Endothelial cell of umbilical vein (primary cell): ENCODE measurements at regions not wholly inside any gene's neighbourhood (a gene's known extent, or its start where the extent isn't known, plus 50 kb on each side); places are given as distances from the start of the nearest gene placed in this dataset.

Experiments
- BruUV-seq: library from RNA; stranded (reverse); fragments of 400-500 nt; replicated peaks from 2 replicates; lab custom pipeline; 2021; lab: Mats Ljungman, UMichigan
- CTCF ChIA-PET: fragments of 300-600, 350-600 bp; sonication (Branson Sonifier 250); formaldehyde crosslinking; loops from one replicate; lab custom pipeline; 2021; ENCODE audit warnings: antibody characterized with exemption, inconsistent platforms; lab: Charles Lee
- POLR2A ChIA-PET: fragments of 300-600, 350-600 bp; sonication (Branson Sonifier 250); formaldehyde crosslinking; loops from one replicate; lab custom pipeline; 2021; ENCODE audit warnings: antibody characterized with exemption, inconsistent platforms; lab: Charles Lee
- DNase-seq: peaks from one replicate; pipeline ENCODE4 v3.0.0-alpha.2; 2011; ENCODE audit warnings: low read depth, low spot score
- FAIRE-seq: peaks from 2 replicates; lab custom pipeline; 2011; peaks lifted over from hg19 to GRCh38; lab: Jason Lieb, UNC
- H2AFZ ChIP-seq: 2 replicates; pipeline ENCODE4 v1.6.0; 2012; ENCODE audit warnings: low read depth, low read length, control low read depth, inconsistent platforms
- H3K27ac ChIP-seq: 2 replicates; pipeline ENCODE4 v1.5.1; 2011; ENCODE audit warnings: low read depth, mild to moderate bottlenecking, control low read depth, low read length, moderate library complexity; ENCODE audit not compliant: insufficient read depth
- H3K27me3 ChIP-seq, 2 experiments: 2 replicates each; pipeline versions ENCODE4 v1.6.0 to v1.6.1; 2011; ENCODE audit warnings: low read length in 2 of 2, mixed read lengths in 1 of 2; ENCODE audit not compliant: control insufficient read depth in 2 of 2, insufficient read depth in 2 of 2
- H3K36me3 ChIP-seq, 2 experiments: 2 replicates in 1 of 2; 3 replicates in 1 of 2; pipeline ENCODE4 v1.5.1; 2011; ENCODE audit warnings: low read length in 2 of 2, mild to moderate bottlenecking in 1 of 2, moderate library complexity in 1 of 2; ENCODE audit not compliant: control insufficient read depth in 2 of 2, insufficient read depth in 2 of 2; ENCODE audit errors: extremely low read depth in 1 of 2
- H3K4me1 ChIP-seq: 3 replicates; pipeline ENCODE4 v1.5.1; 2011; ENCODE audit warnings: mild to moderate bottlenecking, low read length; ENCODE audit not compliant: control insufficient read depth, insufficient read depth; ENCODE audit errors: extremely low read depth
- H3K4me2 ChIP-seq: 2 replicates; pipeline ENCODE4 v1.6.1; 2011; ENCODE audit warnings: low read length, control low read depth, mixed read lengths; ENCODE audit not compliant: insufficient read depth
- H3K4me3 ChIP-seq, 3 experiments: fragments of 200-600 bp in 1 of 3; sonication (generic), shearing (Covaris generic) in 1 of 3; replicated peaks in 1 of 3; 2 replicates each; pipeline ENCODE4 v1.5.1; 2011 to 2016; ENCODE audit warnings: control low read depth in 3 of 3, low read length in 3 of 3, mild to moderate bottlenecking in 2 of 3, inconsistent platforms in 1 of 3, low read depth in 1 of 3, moderate library complexity in 1 of 3; ENCODE audit not compliant: insufficient read depth in 1 of 3
- H3K79me2 ChIP-seq: 2 replicates; pipeline ENCODE4 v1.6.0; 2012; ENCODE audit warnings: low read length, inconsistent platforms; ENCODE audit not compliant: control insufficient read depth, insufficient read depth
- H3K9ac ChIP-seq: replicated peaks from 2 replicates; pipeline ENCODE3; 2011; ENCODE audit warnings: low read length, control low read depth; ENCODE audit not compliant: insufficient read depth; ENCODE audit errors: extremely low read depth
- H3K9me1 ChIP-seq: replicated peaks from 3 replicates; pipeline ENCODE4 v1.6.0; 2011; ENCODE audit warnings: mild to moderate bottlenecking, low read length; ENCODE audit not compliant: control insufficient read depth, insufficient read depth; ENCODE audit errors: extremely low read depth
- H3K9me3 ChIP-seq: replicated peaks from 2 replicates; pipeline ENCODE4 v1.5.1; 2012; ENCODE audit warnings: low read length, inconsistent platforms; ENCODE audit not compliant: control insufficient read depth, insufficient read depth
- H4K20me1 ChIP-seq: replicated peaks from 2 replicates; pipeline ENCODE3; 2011; ENCODE audit warnings: mild to moderate bottlenecking, low read length; ENCODE audit not compliant: control insufficient read depth, insufficient read depth; ENCODE audit errors: extremely low read depth
- CTCF ChIP-seq, 2 donors: IDR thresholded peaks; 1 replicate in 1 of 2; 2 replicates in 1 of 2; pipeline ENCODE4 v1.5.1; 2011; ENCODE audit warnings: low read length in 2 of 2, mild to moderate bottlenecking in 2 of 2, moderate library complexity in 2 of 2, control low read depth in 1 of 2, inconsistent platforms in 1 of 2, low read depth in 1 of 2; ENCODE audit not compliant: insufficient read depth in 1 of 2; ENCODE audit errors: extremely low read depth in 1 of 2
- EZH2 ChIP-seq: IDR thresholded peaks from 2 replicates; pipeline ENCODE4 v1.6.1; 2012; ENCODE audit warnings: borderline replicate concordance, low read depth, mild to moderate bottlenecking, moderate library complexity, low read length, inconsistent platforms; ENCODE audit not compliant: severe bottlenecking
- FOS ChIP-seq: IDR thresholded peaks from 2 replicates; pipeline ENCODE4 v1.6.1; 2011; ENCODE audit warnings: mild to moderate bottlenecking, low read length, moderate library complexity, borderline replicate concordance; ENCODE audit not compliant: insufficient read depth
- GATA2 ChIP-seq: IDR thresholded peaks from 2 replicates; pipeline ENCODE4 v1.7.0; 2011; ENCODE audit warnings: low read depth, mild to moderate bottlenecking, moderate library complexity, mixed read lengths, low read length; ENCODE audit not compliant: insufficient read length, insufficient read depth
- JUN ChIP-seq: IDR thresholded peaks from 2 replicates; pipeline ENCODE4 v1.6.1; 2011; ENCODE audit warnings: borderline replicate concordance, low read depth; ENCODE audit not compliant: insufficient read length, insufficient read depth
- MYC ChIP-seq: IDR thresholded peaks from one replicate; pipeline ENCODE4 v1.6.1; 2011; ENCODE audit warnings: mild to moderate bottlenecking, low read depth, low read length
- POLR2A ChIP-seq: IDR thresholded peaks from 2 replicates; pipeline ENCODE4 v1.6.1; 2012; ENCODE audit warnings: low read depth, mild to moderate bottlenecking, control low read depth, low read length
- POLR2AphosphoS5 ChIP-seq: IDR thresholded peaks from 2 replicates; pipeline ENCODE4 v1.6.1; 2012; ENCODE audit warnings: low read depth, mild to moderate bottlenecking, control low read depth, low read length, moderate library complexity; ENCODE audit not compliant: insufficient read depth
- dilution Hi-C: fragments of 300-500 bp; cut with MboI; formaldehyde crosslinking; loops from one replicate; pipeline ENCODE4 v1.15.0; 2019; ENCODE audit warnings: low sequenced_read_pairs; ENCODE audit not compliant: extremely low pct_ligation_motif_present
- intact Hi-C: fragments of 100-400 bp; cut with micrococcal nuclease; formaldehyde crosslinking; loops from one replicate; pipeline ENCODE4 v1.10.0; 2022
- TF ChIP-seq, protein P1 (sequence below): IDR thresholded peaks from 2 replicates; pipeline ENCODE4 v1.6.1; 2011; ENCODE audit not compliant: insufficient read depth, insufficient read length

- DNase-seq (no peak), FAIRE-seq (no peak)
- H3K79me2 ChIP-seq: no peaks in the 10 kb centered on the region
- no TSS peak for BruUV-seq
- no peaks in the 10 kb centered on the region for H3K9me1 ChIP-seq
- CTCF ChIA-PET: no interaction called here
- POLR2A ChIA-PET: no interaction called here
- H3K4me1 ChIP-seq: no peaks in the 10 kb centered on the region
- H3K36me3 ChIP-seq: no peaks in the 10 kb centered on the region
- no peak overlapping the region for H3K9ac ChIP-seq
- H3K27ac ChIP-seq: no peak overlapping the region
- intact Hi-C loops (no loop called here), dilution Hi-C loops (no loop called here)
- H3K9me3 ChIP-seq: no peaks in the 10 kb centered on the region
- no peak overlapping the region for H2AFZ ChIP-seq
- no peaks in the 10 kb centered on the region for H4K20me1 ChIP-seq
- no peak overlapping the region for H3K4me3 ChIP-seq
- H3K4me2 ChIP-seq: no peak overlapping the region
- no peaks in the 10 kb centered on the region for H3K27me3 ChIP-seq
- TF ChIP-seq MYC (no peak), POLR2AphosphoS5 (no peak), CTCF (IDR thresholded peaks at IDR 0.05; ENCODE audit: extremely low read depth in 1 of 2, insufficient read depth in 1 of 2, low read depth in 1 of 2, low read length in 2 of 2) (no peak), POLR2A (no peak), FOS (no peak), GATA2 (no peak), EZH2 (no peak), JUN (no peak)
- TF ChIP-seq, protein P1, sequence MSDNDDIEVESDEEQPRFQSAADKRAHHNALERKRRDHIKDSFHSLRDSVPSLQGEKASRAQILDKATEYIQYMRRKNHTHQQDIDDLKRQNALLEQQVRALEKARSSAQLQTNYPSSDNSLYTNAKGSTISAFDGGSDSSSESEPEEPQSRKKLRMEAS: no peak
These were observed 263.3 kb downstream of the TSN start for GRCh38 chr2:122018736-122019135.
